ENCODE measurements at regions not wholly inside any gene's neighbourhood (a gene's known extent, or its start where the extent isn't known, plus 50 kb on each side); places are given as distances from the start of the nearest gene placed in this dataset.
A peak's percentile ranks its signal among the peaks of the same experiment; 100 is the strongest.
"Not testable (repeated sequence)": the region's sequence is repeated elsewhere in the genome, so short reads cannot be mapped to it uniquely, and the experiment has no call there.

DNA sequence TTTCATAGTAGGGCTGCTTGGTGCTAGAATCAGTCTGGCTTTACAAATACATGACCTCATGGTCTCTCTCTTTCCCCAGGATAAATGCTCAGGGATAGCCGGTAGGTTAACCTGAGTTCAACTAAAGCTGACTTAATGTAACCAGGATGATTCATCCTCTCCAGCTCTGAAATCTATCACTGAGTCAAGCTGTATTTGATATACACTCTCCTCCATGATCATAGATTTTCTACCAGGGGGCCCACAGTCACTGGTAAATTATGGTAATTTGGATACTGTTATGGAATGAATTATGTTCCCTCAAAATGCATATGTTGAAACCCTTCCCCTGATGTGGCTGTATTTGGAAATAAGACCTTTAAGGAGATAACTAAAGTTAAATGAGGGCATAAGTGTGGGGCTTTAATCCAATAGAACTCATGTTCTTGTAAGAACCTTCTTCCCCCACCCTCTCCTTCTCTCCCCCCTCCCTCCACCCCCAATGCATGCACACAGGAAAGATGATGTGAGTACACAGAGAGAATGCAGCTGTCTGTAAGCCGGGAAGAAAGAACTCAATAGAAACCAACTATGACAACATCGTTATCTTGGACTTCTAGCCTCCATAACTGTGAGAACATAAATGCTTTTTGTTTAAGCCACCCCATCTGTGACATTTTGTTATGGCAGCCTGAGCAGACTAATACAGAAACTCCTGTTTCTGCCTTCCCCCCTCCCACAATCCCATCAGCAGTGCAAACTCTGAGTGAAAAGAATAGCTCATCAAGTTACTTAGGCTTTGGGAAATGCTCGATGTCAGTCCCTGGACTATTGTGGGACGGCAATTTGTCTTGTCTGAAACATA, 134.9 kb upstream of the KYNU start:
- H3K27me3 Mint-ChIP-seq (ENCODE audit: unreplicated experiment) = no peaks in the 10 kb centered on the region
- no peak overlapping the region for H3K4me3 Mint-ChIP-seq (ENCODE audit: unreplicated experiment)
- no peak overlapping the region for H3K27ac Mint-ChIP-seq (ENCODE audit: unreplicated experiment)
- no peaks in the 10 kb centered on the region for H3K36me3 Mint-ChIP-seq (ENCODE audit: low read depth, unreplicated experiment)
- H3K9me3 Mint-ChIP-seq (ENCODE audit: unreplicated experiment) = no peaks in the 10 kb centered on the region
- TF ChIP-seq, protein P1, sequence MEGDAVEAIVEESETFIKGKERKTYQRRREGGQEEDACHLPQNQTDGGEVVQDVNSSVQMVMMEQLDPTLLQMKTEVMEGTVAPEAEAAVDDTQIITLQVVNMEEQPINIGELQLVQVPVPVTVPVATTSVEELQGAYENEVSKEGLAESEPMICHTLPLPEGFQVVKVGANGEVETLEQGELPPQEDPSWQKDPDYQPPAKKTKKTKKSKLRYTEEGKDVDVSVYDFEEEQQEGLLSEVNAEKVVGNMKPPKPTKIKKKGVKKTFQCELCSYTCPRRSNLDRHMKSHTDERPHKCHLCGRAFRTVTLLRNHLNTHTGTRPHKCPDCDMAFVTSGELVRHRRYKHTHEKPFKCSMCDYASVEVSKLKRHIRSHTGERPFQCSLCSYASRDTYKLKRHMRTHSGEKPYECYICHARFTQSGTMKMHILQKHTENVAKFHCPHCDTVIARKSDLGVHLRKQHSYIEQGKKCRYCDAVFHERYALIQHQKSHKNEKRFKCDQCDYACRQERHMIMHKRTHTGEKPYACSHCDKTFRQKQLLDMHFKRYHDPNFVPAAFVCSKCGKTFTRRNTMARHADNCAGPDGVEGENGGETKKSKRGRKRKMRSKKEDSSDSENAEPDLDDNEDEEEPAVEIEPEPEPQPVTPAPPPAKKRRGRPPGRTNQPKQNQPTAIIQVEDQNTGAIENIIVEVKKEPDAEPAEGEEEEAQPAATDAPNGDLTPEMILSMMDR (IDR thresholded peaks at IDR 0.05; ENCODE audit: unreplicated experiment) = no peak
- H3K4me1 Mint-ChIP-seq (ENCODE audit: unreplicated experiment) = no peaks in the 10 kb centered on the region
- DNase-seq (ENCODE audit: low spot score) = no peak

DNA sequence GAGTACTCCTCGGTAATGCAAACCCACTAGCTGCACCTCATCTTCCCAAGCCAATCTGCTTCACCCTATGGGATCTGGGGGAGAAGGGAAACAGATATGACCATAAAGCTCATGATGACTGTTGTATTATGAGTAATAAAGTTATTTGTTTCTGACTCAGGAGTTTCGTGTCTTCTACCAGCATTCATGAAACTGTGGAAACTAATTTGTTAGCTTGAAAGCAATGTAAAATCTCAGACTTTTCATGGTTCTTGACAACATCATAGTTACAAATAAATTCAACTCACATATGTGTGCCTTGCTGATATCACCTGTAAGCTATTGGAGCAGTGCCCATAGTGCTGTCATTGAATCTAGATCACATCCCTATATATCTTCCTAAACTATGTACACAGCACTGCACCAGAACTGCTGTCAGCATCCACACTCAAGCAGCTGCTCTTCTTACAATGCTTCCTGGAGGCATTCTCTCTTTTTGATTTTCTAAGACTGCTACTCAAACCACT, 135.6 kb upstream of the KYNU start:
- no peaks in the 10 kb centered on the region for H3K9me3 Mint-ChIP-seq (ENCODE audit: unreplicated experiment)

DNA sequence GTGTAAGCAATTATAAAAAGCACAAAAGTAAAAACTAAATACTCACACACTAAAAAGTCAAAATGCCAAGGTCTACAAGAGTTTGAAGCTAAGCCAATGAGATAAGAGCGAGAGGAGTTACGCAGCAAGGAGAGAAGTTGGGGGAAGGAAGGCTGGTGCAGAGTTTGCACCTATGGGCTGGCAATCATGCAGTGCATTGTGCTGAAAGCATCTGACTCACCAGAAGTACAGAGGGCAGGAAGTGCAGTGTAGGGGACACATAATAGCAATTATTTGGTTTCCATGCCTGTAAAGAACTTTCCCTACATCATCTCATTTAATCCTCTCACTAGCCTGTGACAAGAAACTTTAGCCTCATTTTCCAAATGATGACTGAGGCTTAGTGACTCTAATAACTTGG, 142.7 kb upstream of the KYNU start:
- H3K4me1 Mint-ChIP-seq (ENCODE audit: unreplicated experiment) = no peaks in the 10 kb centered on the region
- H3K36me3 Mint-ChIP-seq (ENCODE audit: low read depth, unreplicated experiment) = no peaks in the 10 kb centered on the region
- H3K9me3 Mint-ChIP-seq (ENCODE audit: unreplicated experiment) = no peaks in the 10 kb centered on the region
- H3K27me3 Mint-ChIP-seq (ENCODE audit: unreplicated experiment) = no peaks in the 10 kb centered on the region
- TF ChIP-seq, protein P1 (IDR thresholded peaks at IDR 0.05; ENCODE audit: unreplicated experiment) = no peak
- H3K4me3 Mint-ChIP-seq (ENCODE audit: unreplicated experiment) = no peak overlapping the region
- no peak overlapping the region for H3K27ac Mint-ChIP-seq (ENCODE audit: unreplicated experiment)
- no peak for DNase-seq (ENCODE audit: low spot score)

More for the DNA sequence above, 135.6 kb upstream of the KYNU start:
- H3K27me3 Mint-ChIP-seq (ENCODE audit: unreplicated experiment) = no peaks in the 10 kb centered on the region
- H3K4me3 Mint-ChIP-seq (ENCODE audit: unreplicated experiment) = no peak overlapping the region
- no peaks in the 10 kb centered on the region for H3K4me1 Mint-ChIP-seq (ENCODE audit: unreplicated experiment)
- H3K36me3 Mint-ChIP-seq (ENCODE audit: low read depth, unreplicated experiment) = no peaks in the 10 kb centered on the region
- H3K27ac Mint-ChIP-seq (ENCODE audit: unreplicated experiment) = no peak overlapping the region
- DNase-seq (ENCODE audit: low spot score) = no peak
- TF ChIP-seq, protein P1 (IDR thresholded peaks at IDR 0.05; ENCODE audit: unreplicated experiment) = no peak

DNA sequence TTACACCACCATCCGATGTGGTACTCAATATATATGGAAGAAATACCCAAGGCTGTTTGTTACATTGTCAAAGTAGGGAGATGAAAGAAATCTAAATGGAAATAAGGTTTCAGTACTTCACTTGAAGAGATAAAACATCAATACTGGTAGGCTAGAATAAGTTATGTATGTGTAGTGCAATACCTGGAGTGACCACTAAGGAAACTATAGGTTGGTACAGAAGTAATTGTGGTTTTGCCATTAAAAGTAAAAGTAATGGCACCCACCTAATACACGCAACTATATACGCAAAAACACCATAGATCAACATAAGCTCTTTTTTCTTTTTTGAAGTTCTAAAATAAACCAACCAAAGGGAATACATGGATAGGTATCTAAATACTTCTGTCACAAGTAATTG, 143.2 kb upstream of the KYNU start:
- Mint-ChIP-seq H3K27ac (ENCODE audit: unreplicated experiment) (no peak overlapping the region), H3K4me1 (ENCODE audit: unreplicated experiment) (no peaks in the 10 kb centered on the region), H3K4me3 (ENCODE audit: unreplicated experiment) (no peak overlapping the region), H3K36me3 (ENCODE audit: low read depth, unreplicated experiment) (no peaks in the 10 kb centered on the region), H3K27me3 (ENCODE audit: unreplicated experiment) (no peaks in the 10 kb centered on the region), H3K9me3 (ENCODE audit: unreplicated experiment) (no peaks in the 10 kb centered on the region)
- TF ChIP-seq, protein P1 (IDR thresholded peaks at IDR 0.05; ENCODE audit: unreplicated experiment) = peak; percentile 34
- no peak for DNase-seq (ENCODE audit: low spot score)

DNA sequence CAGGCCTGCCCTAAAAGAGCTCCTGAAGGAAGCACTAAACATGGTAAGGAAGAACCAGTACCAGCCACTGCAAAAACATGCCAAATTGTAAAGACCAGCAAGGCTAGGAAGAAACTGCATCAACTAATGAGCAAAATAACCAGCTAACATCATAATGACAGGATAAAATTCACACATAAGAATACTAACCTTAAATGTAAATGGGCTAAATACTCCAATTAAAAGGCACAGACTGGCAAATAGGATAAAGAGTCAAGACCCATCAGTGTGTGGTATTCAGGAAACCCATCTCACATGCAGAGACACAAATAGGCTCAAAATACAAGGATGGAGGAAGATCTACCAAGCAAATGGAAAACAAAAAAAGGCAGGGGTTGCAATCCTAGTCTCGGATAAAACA, 147.7 kb upstream of the KYNU start:
- H3K27me3 Mint-ChIP-seq (ENCODE audit: unreplicated experiment); H3K4me1 Mint-ChIP-seq (ENCODE audit: unreplicated experiment); H3K36me3 Mint-ChIP-seq (ENCODE audit: low read depth, unreplicated experiment); DNase-seq (ENCODE audit: low spot score); H3K4me3 Mint-ChIP-seq (ENCODE audit: unreplicated experiment); H3K27ac Mint-ChIP-seq (ENCODE audit: unreplicated experiment); H3K9me3 Mint-ChIP-seq (ENCODE audit: unreplicated experiment): not testable (repeated sequence)

DNA sequence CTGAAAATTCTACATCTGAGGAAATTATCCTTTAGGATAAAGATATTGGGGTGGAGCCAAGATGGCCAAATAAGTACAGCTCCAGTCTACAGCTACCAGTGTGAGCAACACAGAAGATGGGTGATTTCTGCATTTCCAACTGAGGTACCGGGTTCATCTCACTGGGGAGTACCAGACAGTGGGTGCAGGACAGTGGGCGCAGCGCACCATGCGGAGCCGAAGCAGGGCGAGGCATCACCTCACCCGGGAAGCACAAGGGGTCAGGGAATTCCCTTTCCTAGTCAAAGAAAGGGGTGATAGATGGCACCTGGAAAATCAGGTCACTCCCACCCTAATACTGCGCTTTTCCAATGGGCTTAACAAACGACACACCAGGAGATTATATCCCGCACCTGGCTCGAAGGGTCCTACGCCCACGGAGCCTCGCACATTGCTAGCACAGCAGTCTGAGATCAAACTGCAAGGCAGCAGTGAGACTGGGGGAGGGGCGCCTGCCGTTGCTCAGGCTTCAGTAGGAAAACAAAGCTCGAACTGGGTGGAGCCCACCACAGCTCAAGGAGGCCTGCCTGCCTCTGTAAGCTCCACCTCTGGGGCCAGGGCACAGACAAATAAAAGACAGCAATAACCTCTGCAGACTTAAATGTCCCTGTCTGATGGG, 149.5 kb upstream of the KYNU start:
- H3K4me3 Mint-ChIP-seq (ENCODE audit: unreplicated experiment); H3K9me3 Mint-ChIP-seq (ENCODE audit: unreplicated experiment); DNase-seq (ENCODE audit: low spot score); H3K4me1 Mint-ChIP-seq (ENCODE audit: unreplicated experiment); H3K36me3 Mint-ChIP-seq (ENCODE audit: low read depth, unreplicated experiment); H3K27ac Mint-ChIP-seq (ENCODE audit: unreplicated experiment); H3K27me3 Mint-ChIP-seq (ENCODE audit: unreplicated experiment): not testable (repeated sequence)

Measured in endothelial cell (in vitro differentiated cells).